ENCODE measurements at regions not wholly inside any gene's neighbourhood (a gene's known extent, or its start where the extent isn't known, plus 50 kb on each side); places are given as distances from the start of the nearest gene placed in this dataset.

DNA sequence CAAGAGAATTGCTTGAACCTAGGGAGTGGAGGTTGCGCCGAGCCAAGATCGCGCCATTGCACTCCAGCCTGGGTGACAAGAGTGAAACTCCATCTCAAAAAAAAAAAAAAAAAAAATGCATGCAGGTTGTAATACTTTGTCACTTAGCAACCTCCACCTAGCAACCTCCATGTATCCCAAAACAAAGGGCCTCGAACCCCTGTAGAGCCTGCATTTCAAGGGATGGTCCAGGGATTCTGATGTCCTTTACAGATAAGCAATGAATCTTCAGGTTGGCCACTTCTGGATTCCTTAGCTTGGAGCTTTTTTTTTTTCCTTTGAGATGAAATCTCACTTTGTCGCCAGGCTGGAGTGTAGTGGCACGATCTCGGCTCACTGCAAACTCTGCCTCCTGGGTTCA, 1211.0 kb downstream of the TYW1 start:
- Histone ChIP-seq H3K9me3 (ENCODE audit: control insufficient read depth in 2 of 3, insufficient read depth in 1 of 3, low read length in 3 of 3) (no peaks in the 10 kb centered on the region), H3K4me3 (ENCODE audit: low read length in 3 of 3) (no peak overlapping the region), H3K9ac (ENCODE audit: low read length in 3 of 3) (no peak overlapping the region), H3K27me3 (ENCODE audit: control insufficient read depth, insufficient read depth, low read length) (no peaks in the 10 kb centered on the region), H3K27ac (ENCODE audit: low read depth in 2 of 2, low read length in 2 of 2) (no peak overlapping the region), H3K4me1 (ENCODE audit: control insufficient read depth in 2 of 3, insufficient read depth in 2 of 3, low read depth in 1 of 3, low read length in 3 of 3) (no peaks in the 10 kb centered on the region), H3K36me3 (ENCODE audit: control insufficient read depth in 2 of 3, insufficient read depth in 3 of 3, low read length in 3 of 3) (no peaks in the 10 kb centered on the region)
- FAIRE-seq (no peak), DNase-seq (no peak)
- intact Hi-C loops (cut with DNase I): no loop called here
- TF ChIP-seq, protein P1, sequence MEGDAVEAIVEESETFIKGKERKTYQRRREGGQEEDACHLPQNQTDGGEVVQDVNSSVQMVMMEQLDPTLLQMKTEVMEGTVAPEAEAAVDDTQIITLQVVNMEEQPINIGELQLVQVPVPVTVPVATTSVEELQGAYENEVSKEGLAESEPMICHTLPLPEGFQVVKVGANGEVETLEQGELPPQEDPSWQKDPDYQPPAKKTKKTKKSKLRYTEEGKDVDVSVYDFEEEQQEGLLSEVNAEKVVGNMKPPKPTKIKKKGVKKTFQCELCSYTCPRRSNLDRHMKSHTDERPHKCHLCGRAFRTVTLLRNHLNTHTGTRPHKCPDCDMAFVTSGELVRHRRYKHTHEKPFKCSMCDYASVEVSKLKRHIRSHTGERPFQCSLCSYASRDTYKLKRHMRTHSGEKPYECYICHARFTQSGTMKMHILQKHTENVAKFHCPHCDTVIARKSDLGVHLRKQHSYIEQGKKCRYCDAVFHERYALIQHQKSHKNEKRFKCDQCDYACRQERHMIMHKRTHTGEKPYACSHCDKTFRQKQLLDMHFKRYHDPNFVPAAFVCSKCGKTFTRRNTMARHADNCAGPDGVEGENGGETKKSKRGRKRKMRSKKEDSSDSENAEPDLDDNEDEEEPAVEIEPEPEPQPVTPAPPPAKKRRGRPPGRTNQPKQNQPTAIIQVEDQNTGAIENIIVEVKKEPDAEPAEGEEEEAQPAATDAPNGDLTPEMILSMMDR (IDR thresholded peaks at IDR 0.05; ENCODE audit: borderline replicate concordance, extremely low read depth, insufficient read depth): no peak

DNA sequence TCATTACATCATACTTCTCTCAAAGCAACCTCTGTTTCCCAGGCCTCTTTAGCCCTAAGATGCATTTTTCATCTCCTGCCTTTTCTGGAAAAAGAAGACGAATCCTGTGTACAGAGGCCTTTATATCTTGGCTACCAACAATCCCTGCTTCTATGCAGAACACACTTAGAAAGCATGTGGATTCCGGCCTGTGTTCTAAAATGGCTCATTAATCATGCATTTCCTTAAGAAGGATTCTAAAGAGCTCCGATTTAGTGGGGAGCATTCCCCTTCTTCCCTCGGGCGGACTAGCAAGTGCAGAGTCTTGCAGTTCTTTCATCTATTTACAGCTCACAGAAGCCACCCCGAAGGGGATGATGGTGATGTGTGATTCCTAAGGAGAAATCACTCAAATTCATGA, 1212.9 kb downstream of the TYW1 start:
- H3K27me3 ChIP-seq (ENCODE audit: control insufficient read depth, insufficient read depth, low read length): no peaks in the 10 kb centered on the region
- no peaks in the 10 kb centered on the region for H3K36me3 ChIP-seq (ENCODE audit: control insufficient read depth in 2 of 3, insufficient read depth in 3 of 3, low read length in 3 of 3)
- H3K4me1 ChIP-seq (ENCODE audit: control insufficient read depth in 2 of 3, insufficient read depth in 2 of 3, low read depth in 1 of 3, low read length in 3 of 3): no peaks in the 10 kb centered on the region
- intact Hi-C loops (cut with DNase I): no loop called here
- H3K9me3 ChIP-seq (ENCODE audit: control insufficient read depth in 2 of 3, insufficient read depth in 1 of 3, low read length in 3 of 3): no peaks in the 10 kb centered on the region
- DNase-seq: no peak
- no peak overlapping the region for H3K4me3 ChIP-seq (ENCODE audit: low read length in 3 of 3)
- H3K27ac ChIP-seq (ENCODE audit: low read depth in 2 of 2, low read length in 2 of 2): no peak overlapping the region
- TF ChIP-seq, protein P1 (IDR thresholded peaks at IDR 0.05; ENCODE audit: borderline replicate concordance, extremely low read depth, insufficient read depth): no peak
- H3K9ac ChIP-seq (ENCODE audit: low read length in 3 of 3): no peak overlapping the region
- FAIRE-seq: no peak

DNA sequence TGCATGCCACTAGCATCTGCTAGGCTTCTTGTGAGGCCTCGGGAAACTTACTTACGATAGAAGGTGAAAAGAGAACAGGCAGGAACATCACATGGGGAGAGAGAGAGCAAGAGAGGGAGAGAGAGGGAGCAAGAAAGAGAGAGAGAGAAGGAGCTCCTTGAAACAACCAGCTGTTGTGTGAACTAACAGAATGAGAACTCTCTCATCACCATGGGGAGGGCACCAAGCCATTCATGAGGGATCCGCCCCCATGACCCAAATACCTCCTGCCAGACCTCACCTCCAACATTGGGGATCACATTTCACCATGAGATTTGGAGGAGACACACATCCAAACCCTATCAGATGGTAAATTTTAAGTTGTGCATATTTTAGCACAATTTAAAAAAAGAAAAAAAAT, 1217.2 kb downstream of the TYW1 start:
- Histone ChIP-seq H3K9me3 (ENCODE audit: control insufficient read depth in 2 of 3, insufficient read depth in 1 of 3, low read length in 3 of 3) (no peaks in the 10 kb centered on the region), H3K27me3 (ENCODE audit: control insufficient read depth, insufficient read depth, low read length) (no peaks in the 10 kb centered on the region), H3K4me1 (ENCODE audit: control insufficient read depth in 2 of 3, insufficient read depth in 2 of 3, low read depth in 1 of 3, low read length in 3 of 3) (no peaks in the 10 kb centered on the region), H3K9ac (ENCODE audit: low read length in 3 of 3) (no peak overlapping the region), H3K27ac (ENCODE audit: low read depth in 2 of 2, low read length in 2 of 2) (no peak overlapping the region), H3K4me3 (ENCODE audit: low read length in 3 of 3) (no peak overlapping the region), H3K36me3 (ENCODE audit: control insufficient read depth in 2 of 3, insufficient read depth in 3 of 3, low read length in 3 of 3) (no peaks in the 10 kb centered on the region)
- DNase-seq: no peak
- TF ChIP-seq, protein P1 (IDR thresholded peaks at IDR 0.05; ENCODE audit: borderline replicate concordance, extremely low read depth, insufficient read depth): no peak
- intact Hi-C loops (cut with DNase I): no loop called here
- no peak for FAIRE-seq

DNA sequence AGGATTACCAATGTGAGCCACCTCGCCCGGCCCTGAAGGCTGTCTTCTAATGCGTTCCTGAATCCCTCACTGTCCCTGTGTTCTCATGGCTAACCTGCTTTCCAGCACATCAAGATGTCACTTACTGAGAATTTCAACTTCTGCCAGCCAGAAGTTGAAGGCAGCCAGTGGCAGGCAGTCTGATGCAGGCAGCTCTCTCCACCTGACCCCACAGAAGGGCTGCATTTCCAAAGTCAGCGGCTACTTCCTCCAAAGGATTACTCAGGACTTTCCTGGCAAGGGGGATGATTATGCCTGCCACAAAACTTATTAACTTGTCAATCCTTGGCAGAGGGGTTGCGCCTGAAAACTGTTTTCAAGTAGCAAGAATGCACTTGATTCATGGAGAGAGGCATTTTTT, 1219.4 kb downstream of the TYW1 start:
- H3K27ac ChIP-seq (ENCODE audit: low read depth in 2 of 2, low read length in 2 of 2): no peak overlapping the region
- H3K27me3 ChIP-seq (ENCODE audit: control insufficient read depth, insufficient read depth, low read length): no peaks in the 10 kb centered on the region
- H3K9ac ChIP-seq (ENCODE audit: low read length in 3 of 3): no peak overlapping the region
- intact Hi-C loops (cut with DNase I): no loop called here
- H3K4me3 ChIP-seq (ENCODE audit: low read length in 3 of 3): no peak overlapping the region
- peak in 1 of 5 donors; percentile 19 for DNase-seq
- no peaks in the 10 kb centered on the region for H3K36me3 ChIP-seq (ENCODE audit: control insufficient read depth in 2 of 3, insufficient read depth in 3 of 3, low read length in 3 of 3)
- H3K9me3 ChIP-seq (ENCODE audit: control insufficient read depth in 2 of 3, insufficient read depth in 1 of 3, low read length in 3 of 3): no peaks in the 10 kb centered on the region
- no peak for FAIRE-seq
- H3K4me1 ChIP-seq (ENCODE audit: control insufficient read depth in 2 of 3, insufficient read depth in 2 of 3, low read depth in 1 of 3, low read length in 3 of 3): no peaks in the 10 kb centered on the region
- TF ChIP-seq, protein P1 (IDR thresholded peaks at IDR 0.05; ENCODE audit: borderline replicate concordance, extremely low read depth, insufficient read depth): no peak

All from kidney (tissue), 13 donors.